GM23248 (cell line): ENCODE measurements at regions not wholly inside any gene's neighbourhood (a gene's known extent, or its start where the extent isn't known, plus 50 kb on each side); places are given as distances from the start of the nearest gene placed in this dataset.

ENCODE experiments used
- EZH2 ChIP-seq: fragments of 200-600 bp; sonication (generic); IDR thresholded peaks from 2 replicates; pipeline ENCODE4 v1.6.1; 2018; ENCODE audit warnings: antibody characterized with exemption, mild to moderate bottlenecking; ENCODE audit not compliant: insufficient read depth, poor library complexity, severe bottlenecking
- EZH2phosphoT487 ChIP-seq: fragments of 200-600 bp; sonication (generic); IDR thresholded peaks from 2 replicates; pipeline ENCODE4 v1.6.1; 2018; ENCODE audit warnings: antibody characterized with exemption, moderate library complexity, mild to moderate bottlenecking, low read depth; ENCODE audit not compliant: insufficient read depth

GRCh38 chr13:88436974-88437373, 765.8 kb downstream of the SLITRK5 start:
- TF ChIP-seq EZH2 = no peak
- TF ChIP-seq EZH2phosphoT487 = no peak
